Stomach (tissue), 8 donors: ENCODE measurements at regions not wholly inside any gene's neighbourhood (a gene's known extent, or its start where the extent isn't known, plus 50 kb on each side); places are given as distances from the start of the nearest gene placed in this dataset.

Source experiments
- DNase-seq, 2 donors: peaks; one replicate each; pipeline versions ENCODE4 v3.0.0 to v3.0.0-alpha.2; 2013 to 2019
- H3K27ac ChIP-seq, 5 donors: fragments of 200-600 bp in 4 of 5; sonication (generic) in 4 of 5; one replicate each; pipeline ENCODE4 v1.5.1; 2013 to 2019; ENCODE audit warnings: mild to moderate bottlenecking in 1 of 5, moderate library complexity in 1 of 5
- H3K27me3 ChIP-seq, 3 donors: fragments of 200-600 bp; sonication (generic); one replicate each; pipeline ENCODE4 v1.5.1; 2017 to 2019; ENCODE audit warnings: mixed run types in 1 of 3
- H3K36me3 ChIP-seq, 4 donors: fragments of 200-600 bp; sonication (generic); 1 replicate in 3 of 4; 2 replicates in 1 of 4; pipeline ENCODE4 v1.5.1; 2016 to 2019
- H3K4me1 ChIP-seq, 4 donors: fragments of 200-600 bp; sonication (generic); one replicate each; pipeline ENCODE4 v1.5.1; 2016 to 2019
- H3K4me3 ChIP-seq, 4 donors: fragments of 200-600 bp; sonication (generic) in 3 of 4; one replicate each; pipeline ENCODE4 v1.5.1; 2016 to 2019; ENCODE audit warnings: mild to moderate bottlenecking in 1 of 4
- H3K9me3 ChIP-seq, 4 donors: fragments of 200-600 bp; sonication (generic); one replicate each; pipeline ENCODE4 v1.5.1; 2016 to 2019
- CTCF ChIP-seq, 7 experiments: fragments of 450-650 bp in 4 of 7; fragments of 200-600 bp in 3 of 7; sonication (generic) in 3 of 7; IDR thresholded peaks; one replicate each; pipeline ENCODE4 v1.5.1; 2016 to 2019; ENCODE audit warnings: antibody characterized with exemption in 7 of 7, control low read depth in 2 of 7, mild to moderate bottlenecking in 1 of 7
- EP300 ChIP-seq: sonication (generic); formaldehyde crosslinking; IDR thresholded peaks from one replicate; pipeline ENCODE4 v1.6.1; 2017; ENCODE audit warnings: antibody characterized with exemption
- POLR2A ChIP-seq, 4 donors: fragments of 450-650 bp; IDR thresholded peaks; one replicate each; pipeline ENCODE4 v1.6.1; 2016; ENCODE audit warnings: antibody characterized with exemption in 4 of 4, control low read depth in 2 of 4, mild to moderate bottlenecking in 1 of 4, moderate library complexity in 1 of 4
- POLR2AphosphoS5 ChIP-seq, 3 donors: sonication (generic); formaldehyde crosslinking; IDR thresholded peaks; one replicate each; pipeline ENCODE4 v1.6.1; 2016; ENCODE audit warnings: antibody characterized with exemption in 3 of 3
- WGBS, 5 donors: extraction: QIAGEN DNeasy Blood & Tissue Kit in 3 of 5; methylation state at CpG; one replicate each; pipeline versions ENCODE4 v1.1.5 to v1.1.7; 2013 to 2018; 5-methylcytosine and 5-hydroxymethylcytosine counted together
- intact Hi-C: fragments of 100-400 bp; cut with DNase I; formaldehyde crosslinking; loops from one replicate; pipeline ENCODE4 v1.15.1; 2023; ENCODE audit warnings: low total_unique reads
- donor health status: healthy with polysubstance abuse.
- donor health status: Bipolar disorder and iron deficiency.
- donor health status: healthy.

GRCh38 chr2:63663013-63663864 is 74.5 kb downstream of the MDH1 start:
- TF ChIP-seq POLR2AphosphoS5 (IDR thresholded peaks at IDR 0.05) (no peak), CTCF (IDR thresholded peaks at IDR 0.05) (no peak), EP300 (no peak), POLR2A (IDR thresholded peaks at IDR 0.05) (no peak)
- Histone ChIP-seq H3K27me3 (no peaks in the 10 kb centered on the region), H3K9me3 (no peaks in the 10 kb centered on the region), H3K27ac (no peak overlapping the region), H3K4me1 (peaks cover 0 to 5% (median 0%) of the 10 kb centered on the region in 4 donors), H3K36me3 (no peaks in the 10 kb centered on the region), H3K4me3 (no peak overlapping the region)
- intact Hi-C loops, result no loop called here
- no peak for DNase-seq
- WGBS, 5 donors, result 64 to 78% (median 72%) methylated on average over 3 of the region's 3 CpGs

DNA sequence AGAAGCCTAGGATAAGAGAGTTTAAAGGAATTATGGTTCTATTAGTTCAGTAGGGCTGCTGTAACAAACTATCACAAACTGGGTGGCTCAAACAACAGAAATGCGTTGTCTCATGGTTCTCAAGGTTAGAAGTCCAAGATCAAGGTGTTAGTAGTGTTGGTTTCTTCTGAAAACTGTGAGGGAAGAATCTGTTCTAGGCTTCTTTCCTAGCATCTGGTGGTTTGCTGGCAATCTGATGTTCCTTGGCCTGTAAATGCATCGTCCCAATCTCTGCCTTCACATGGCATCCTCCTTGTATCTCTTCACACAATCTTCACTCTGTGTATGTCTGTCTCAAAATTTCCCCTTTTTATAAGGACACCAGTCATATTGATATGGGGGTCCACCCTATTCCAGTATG is 76.3 kb downstream of the MDH1 start:
- Histone ChIP-seq H3K9me3 (no peaks in the 10 kb centered on the region), H3K4me1 (peaks cover 0 to 4% (median 0%) of the 10 kb centered on the region in 4 donors), H3K4me3 (no peak overlapping the region), H3K27ac (no peak overlapping the region), H3K27me3 (no peaks in the 10 kb centered on the region), H3K36me3 (no peaks in the 10 kb centered on the region)
- no peak for TF ChIP-seq POLR2A (IDR thresholded peaks at IDR 0.05)
- TF ChIP-seq CTCF (IDR thresholded peaks at IDR 0.05), result no peak
- no peak for TF ChIP-seq POLR2AphosphoS5 (IDR thresholded peaks at IDR 0.05)
- no peak for TF ChIP-seq EP300
- intact Hi-C loops, result no loop called here
- no peak for DNase-seq
- 43 to 59% (median 44%) methylated on average over 2 of the region's 2 CpGs for WGBS, 5 donors

GRCh38 chr2:63665846-63666475 is 77.2 kb downstream of the MDH1 start:
- Histone ChIP-seq H3K4me1 (no peaks in the 10 kb centered on the region), H3K9me3 (no peaks in the 10 kb centered on the region), H3K27me3 (no peaks in the 10 kb centered on the region), H3K36me3 (no peaks in the 10 kb centered on the region), H3K4me3 (no peak overlapping the region), H3K27ac (no peak overlapping the region)
- 60 to 69% (median 65%) methylated on average over 2 of the region's 2 CpGs for WGBS, 5 donors
- TF ChIP-seq CTCF (IDR thresholded peaks at IDR 0.05), result no peak
- intact Hi-C loops, result no loop called here
- DNase-seq, result peak in 1 of 2 donors; percentile 24

DNA sequence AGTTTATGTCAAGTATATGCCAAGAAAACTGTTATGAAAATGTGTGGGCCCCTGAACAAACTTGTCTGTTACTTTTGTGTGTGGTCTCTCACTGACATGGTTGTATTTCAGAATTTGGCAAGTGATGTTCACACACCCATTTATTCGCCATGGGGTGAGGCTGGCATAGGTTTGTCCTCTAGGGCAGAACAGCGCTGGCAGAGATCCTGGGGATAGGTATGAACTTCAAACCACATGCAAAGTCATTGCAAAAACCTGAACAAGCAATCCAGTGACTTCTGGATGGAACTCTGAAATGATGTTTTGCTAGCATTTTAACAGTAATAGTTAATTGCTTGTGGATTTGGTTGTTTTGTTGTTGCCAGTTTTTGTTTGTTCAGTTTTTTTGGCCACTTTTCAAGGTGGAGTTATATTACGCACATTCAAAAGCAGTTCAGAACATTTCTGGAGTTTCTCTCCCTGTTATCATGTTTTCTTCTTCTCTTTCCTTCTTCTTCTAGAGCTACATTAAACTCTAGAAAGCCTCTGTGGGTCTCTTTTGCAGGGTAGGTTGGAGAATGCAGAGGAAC is 78.5 kb downstream of the MDH1 start:
- H3K27ac ChIP-seq, result no peak overlapping the region
- no peaks in the 10 kb centered on the region for H3K9me3 ChIP-seq
- no peak for TF ChIP-seq CTCF (IDR thresholded peaks at IDR 0.05)
- no peak for TF ChIP-seq POLR2AphosphoS5 (IDR thresholded peaks at IDR 0.05)
- TF ChIP-seq POLR2A (IDR thresholded peaks at IDR 0.05), result no peak
- TF ChIP-seq EP300, result no peak
- no peaks in the 10 kb centered on the region for H3K36me3 ChIP-seq
- H3K4me1 ChIP-seq, result no peaks in the 10 kb centered on the region
- no peaks in the 10 kb centered on the region for H3K27me3 ChIP-seq
- 56 to 68% (median 61%) methylated on average over 3 of the region's 3 CpGs for WGBS, 5 donors
- no peak overlapping the region for H3K4me3 ChIP-seq
- intact Hi-C loops, result no loop called here
- DNase-seq, result no peak
